ENCODE measurements at regions not wholly inside any gene's neighbourhood (a gene's known extent, or its start where the extent isn't known, plus 50 kb on each side); places are given as distances from the start of the nearest gene placed in this dataset.

DNA sequence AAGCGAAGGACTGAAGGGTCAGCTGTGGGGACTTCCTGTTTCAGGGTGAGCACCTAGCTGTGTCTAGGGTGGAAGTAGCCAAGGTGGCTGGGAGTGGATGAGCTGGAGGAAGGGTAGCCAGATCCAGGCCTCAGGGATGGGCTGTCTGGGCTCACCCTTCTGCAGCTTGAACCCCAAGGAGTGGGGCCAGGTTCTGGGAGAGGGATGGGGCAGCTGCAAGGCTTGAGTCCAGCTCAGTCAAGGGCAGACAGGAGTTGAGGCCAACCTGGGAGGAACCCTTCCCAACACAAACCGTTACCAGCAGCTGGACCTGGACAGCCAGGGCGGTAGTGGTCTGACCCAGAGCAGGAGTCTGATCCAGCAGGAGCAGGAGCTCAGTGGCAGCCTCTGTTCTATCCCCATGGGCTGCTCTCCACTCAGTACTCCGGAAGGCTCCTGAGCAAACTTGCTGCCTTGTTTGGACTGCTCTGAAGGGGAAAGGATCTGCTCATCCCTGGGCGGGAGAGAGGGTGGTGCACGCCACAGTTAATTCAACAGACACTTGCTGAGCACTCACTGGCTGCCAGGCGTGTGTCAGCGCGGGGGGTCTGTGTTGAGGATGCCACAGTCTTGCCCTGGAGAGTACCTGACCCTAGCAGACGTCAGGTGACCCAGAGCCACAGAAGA lies 53.8 kb upstream of the THY1 start:
- DNase-seq (ENCODE audit: low spot score): no peak
- in situ Hi-C loops (cut with MboI; ENCODE audit: low sequenced_read_pairs, unreplicated experiment): loop anchor here (10.0 kb wide), 1 partner anchor 122 kb away; no protein-coding TSS in a partner anchor
- TF ChIP-seq, protein P1, sequence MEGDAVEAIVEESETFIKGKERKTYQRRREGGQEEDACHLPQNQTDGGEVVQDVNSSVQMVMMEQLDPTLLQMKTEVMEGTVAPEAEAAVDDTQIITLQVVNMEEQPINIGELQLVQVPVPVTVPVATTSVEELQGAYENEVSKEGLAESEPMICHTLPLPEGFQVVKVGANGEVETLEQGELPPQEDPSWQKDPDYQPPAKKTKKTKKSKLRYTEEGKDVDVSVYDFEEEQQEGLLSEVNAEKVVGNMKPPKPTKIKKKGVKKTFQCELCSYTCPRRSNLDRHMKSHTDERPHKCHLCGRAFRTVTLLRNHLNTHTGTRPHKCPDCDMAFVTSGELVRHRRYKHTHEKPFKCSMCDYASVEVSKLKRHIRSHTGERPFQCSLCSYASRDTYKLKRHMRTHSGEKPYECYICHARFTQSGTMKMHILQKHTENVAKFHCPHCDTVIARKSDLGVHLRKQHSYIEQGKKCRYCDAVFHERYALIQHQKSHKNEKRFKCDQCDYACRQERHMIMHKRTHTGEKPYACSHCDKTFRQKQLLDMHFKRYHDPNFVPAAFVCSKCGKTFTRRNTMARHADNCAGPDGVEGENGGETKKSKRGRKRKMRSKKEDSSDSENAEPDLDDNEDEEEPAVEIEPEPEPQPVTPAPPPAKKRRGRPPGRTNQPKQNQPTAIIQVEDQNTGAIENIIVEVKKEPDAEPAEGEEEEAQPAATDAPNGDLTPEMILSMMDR (IDR thresholded peaks at IDR 0.05; ENCODE audit: borderline replicate concordance, control extremely low read depth, extremely low read depth, insufficient read depth, missing control alignments): no peak

DNA sequence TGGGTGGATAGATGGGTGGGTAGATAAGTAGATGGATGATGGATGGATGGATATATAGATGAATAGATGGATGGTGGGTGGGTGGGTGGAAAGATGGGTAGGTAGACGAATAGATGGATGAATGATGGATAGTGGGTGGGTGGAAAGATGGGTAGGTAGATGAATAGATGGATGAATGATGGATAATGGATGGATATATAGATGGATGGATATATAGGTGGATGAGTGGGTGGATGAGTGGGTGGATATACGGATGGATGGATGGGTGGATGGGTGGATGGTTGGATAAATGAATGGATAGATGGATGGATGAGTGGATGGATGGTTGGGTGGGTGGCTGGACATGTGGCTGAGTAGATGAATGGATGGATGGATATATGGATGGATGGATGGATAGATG lies 53.1 kb upstream of the THY1 start:
- TF ChIP-seq, protein P1 (IDR thresholded peaks at IDR 0.05; ENCODE audit: borderline replicate concordance, control extremely low read depth, extremely low read depth, insufficient read depth, missing control alignments): no peak
- in situ Hi-C loops (cut with MboI; ENCODE audit: low sequenced_read_pairs, unreplicated experiment): loop anchor here (10.0 kb wide), 1 partner anchor 121 kb away; no protein-coding TSS in a partner anchor
- DNase-seq (ENCODE audit: low spot score): no peak

GRCh38 chr11:119474682-119475596 lies 52.0 kb upstream of the THY1 start:
- peak; percentile 75 for DNase-seq (ENCODE audit: low spot score)
- TF ChIP-seq, protein P1 (IDR thresholded peaks at IDR 0.05; ENCODE audit: borderline replicate concordance, control extremely low read depth, extremely low read depth, insufficient read depth, missing control alignments): peak; percentile 77
- in situ Hi-C loops (cut with MboI; ENCODE audit: low sequenced_read_pairs, unreplicated experiment): loop anchor here (10.0 kb wide), 1 partner anchor 120 kb away; no protein-coding TSS in a partner anchor

GRCh38 chr11:119473901-119474681 lies 51.1 kb upstream of the THY1 start:
- TF ChIP-seq, protein P1 (IDR thresholded peaks at IDR 0.05; ENCODE audit: borderline replicate concordance, control extremely low read depth, extremely low read depth, insufficient read depth, missing control alignments): no peak
- no peak for DNase-seq (ENCODE audit: low spot score)
- in situ Hi-C loops (cut with MboI; ENCODE audit: low sequenced_read_pairs, unreplicated experiment): loop anchor here (10.0 kb wide), 1 partner anchor 119 kb away; no protein-coding TSS in a partner anchor

DNA sequence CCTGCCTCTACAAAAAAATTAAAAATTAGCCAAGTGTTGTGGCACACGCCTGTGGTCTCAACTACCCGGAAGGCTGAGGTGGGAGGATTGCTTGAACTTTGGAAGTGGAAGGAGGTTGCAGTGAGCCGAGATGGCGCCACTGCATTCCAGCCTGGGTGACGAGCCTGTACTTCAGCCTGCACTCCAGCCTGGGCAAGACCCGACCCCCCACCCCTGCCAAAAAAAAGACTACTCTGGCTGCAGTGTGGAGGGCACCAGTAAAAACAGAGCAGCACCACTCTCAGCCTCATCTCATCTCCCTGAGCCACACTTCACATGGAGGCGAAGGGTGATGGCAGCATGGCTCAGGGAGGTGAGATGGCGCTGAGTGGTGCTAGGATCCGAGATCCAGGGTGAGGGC lies 50.3 kb upstream of the THY1 start:
- in situ Hi-C loops (cut with MboI; ENCODE audit: low sequenced_read_pairs, unreplicated experiment): loop anchor here (10.0 kb wide), 1 partner anchor 118 kb away; no protein-coding TSS in a partner anchor
- TF ChIP-seq, protein P1 (IDR thresholded peaks at IDR 0.05; ENCODE audit: borderline replicate concordance, control extremely low read depth, extremely low read depth, insufficient read depth, missing control alignments): no peak
- no peak for DNase-seq (ENCODE audit: low spot score)

DNA sequence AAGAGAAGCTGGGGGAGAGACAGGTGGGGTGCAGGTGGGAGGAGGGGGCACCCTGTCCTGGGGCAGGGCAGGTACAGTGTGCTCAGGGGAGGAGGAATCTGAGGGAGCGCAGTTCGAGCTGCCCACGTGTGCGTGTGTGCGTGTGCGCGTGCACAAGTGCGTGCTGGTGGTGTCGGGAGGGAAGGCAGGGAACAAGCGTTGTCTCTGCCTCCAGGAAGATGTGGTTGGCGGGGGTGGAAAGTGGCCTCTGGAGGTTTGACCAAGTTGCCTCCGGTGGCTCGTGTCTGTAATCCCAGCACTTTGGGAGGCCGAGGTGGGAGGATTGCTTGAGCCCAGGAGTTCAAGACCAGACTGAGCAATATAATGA lies 49.9 kb upstream of the THY1 start:
- DNase-seq (ENCODE audit: low spot score): no peak
- in situ Hi-C loops (cut with MboI; ENCODE audit: low sequenced_read_pairs, unreplicated experiment): loop anchor here (10.0 kb wide), 1 partner anchor 118 kb away; no protein-coding TSS in a partner anchor
- TF ChIP-seq, protein P1 (IDR thresholded peaks at IDR 0.05; ENCODE audit: borderline replicate concordance, control extremely low read depth, extremely low read depth, insufficient read depth, missing control alignments): no peak
